ENCODE measurements at regions not wholly inside any gene's neighbourhood (a gene's known extent, or its start where the extent isn't known, plus 50 kb on each side); places are given as distances from the start of the nearest gene placed in this dataset.

DNA sequence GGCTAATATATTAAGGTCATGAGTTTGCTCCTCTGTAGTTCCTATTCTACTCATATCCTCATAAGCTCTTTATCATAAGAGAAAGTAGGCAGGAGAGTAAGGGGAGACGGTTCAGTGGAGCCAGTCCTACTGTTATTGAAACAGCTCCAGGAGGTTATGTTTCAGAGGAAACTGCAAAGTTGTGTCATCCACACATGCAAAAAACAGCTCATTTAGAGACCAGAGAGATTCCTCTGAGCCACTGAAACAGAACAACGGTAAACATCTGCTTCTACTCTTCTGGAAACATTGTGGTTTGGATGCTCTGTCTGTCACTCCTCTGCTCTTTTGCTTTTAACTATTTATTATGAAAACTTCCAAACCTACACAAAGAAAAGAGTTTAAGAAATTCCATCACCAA is 66.3 kb upstream of the PPP2R5A start:
- TF ChIP-seq CTCF (conservative IDR thresholded peaks at IDR 0.05): no peak
- TF ChIP-seq ZFX (IDR thresholded peaks at IDR 0.05): no peak

Data from C4-2B (cell line).